Adrenal gland (tissue), 5 donors: ENCODE measurements at regions not wholly inside any gene's neighbourhood (a gene's known extent, or its start where the extent isn't known, plus 50 kb on each side); places are given as distances from the start of the nearest gene placed in this dataset.

ENCODE experiments used
- POLR2A ChIP-seq, 2 donors: fragments of 450-650 bp; IDR thresholded peaks; one replicate each; pipeline ENCODE4 v1.6.1; 2017; ENCODE audit warnings: antibody characterized with exemption in 2 of 2, mild to moderate bottlenecking in 2 of 2, moderate library complexity in 1 of 2
- TF ChIP-seq, protein P1 (sequence below), 6 experiments: fragments of 450-650 bp in 4 of 6; fragments of 200-600 bp in 2 of 6; sonication (generic) in 1 of 6; IDR thresholded peaks; 1 replicate in 5 of 6; 2 replicates in 1 of 6; pipeline versions ENCODE4 v1.5.1 to v1.8.0; 2016 to 2021; ENCODE audit warnings: antibody characterized with exemption in 6 of 6, mild to moderate bottlenecking in 2 of 6, moderate library complexity in 1 of 6
- donor health status: DM: no; HTN: no; CAD: no.

DNA sequence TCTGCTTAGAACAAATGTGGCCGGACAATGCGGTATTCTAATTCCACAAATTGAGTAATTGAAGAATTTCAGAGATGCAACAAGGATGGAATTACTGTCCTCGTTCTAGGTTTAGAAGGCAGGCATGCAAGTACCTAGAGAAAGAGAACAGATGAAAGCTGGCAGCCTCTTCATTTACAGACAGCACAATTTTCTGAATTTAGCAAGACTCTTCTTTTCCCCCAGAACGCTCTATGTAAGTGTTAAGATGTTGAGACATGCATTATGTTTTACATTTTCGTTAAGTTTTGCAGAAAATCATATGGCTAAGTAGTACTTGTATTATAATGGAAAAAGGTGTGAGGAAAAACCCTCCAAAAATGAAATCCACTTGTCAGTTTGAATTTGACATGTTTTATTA is 259.5 kb upstream of the ARRDC3 start:
- TF ChIP-seq, protein P1, sequence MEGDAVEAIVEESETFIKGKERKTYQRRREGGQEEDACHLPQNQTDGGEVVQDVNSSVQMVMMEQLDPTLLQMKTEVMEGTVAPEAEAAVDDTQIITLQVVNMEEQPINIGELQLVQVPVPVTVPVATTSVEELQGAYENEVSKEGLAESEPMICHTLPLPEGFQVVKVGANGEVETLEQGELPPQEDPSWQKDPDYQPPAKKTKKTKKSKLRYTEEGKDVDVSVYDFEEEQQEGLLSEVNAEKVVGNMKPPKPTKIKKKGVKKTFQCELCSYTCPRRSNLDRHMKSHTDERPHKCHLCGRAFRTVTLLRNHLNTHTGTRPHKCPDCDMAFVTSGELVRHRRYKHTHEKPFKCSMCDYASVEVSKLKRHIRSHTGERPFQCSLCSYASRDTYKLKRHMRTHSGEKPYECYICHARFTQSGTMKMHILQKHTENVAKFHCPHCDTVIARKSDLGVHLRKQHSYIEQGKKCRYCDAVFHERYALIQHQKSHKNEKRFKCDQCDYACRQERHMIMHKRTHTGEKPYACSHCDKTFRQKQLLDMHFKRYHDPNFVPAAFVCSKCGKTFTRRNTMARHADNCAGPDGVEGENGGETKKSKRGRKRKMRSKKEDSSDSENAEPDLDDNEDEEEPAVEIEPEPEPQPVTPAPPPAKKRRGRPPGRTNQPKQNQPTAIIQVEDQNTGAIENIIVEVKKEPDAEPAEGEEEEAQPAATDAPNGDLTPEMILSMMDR (IDR thresholded peaks at IDR 0.05) = no peak
- TF ChIP-seq POLR2A (IDR thresholded peaks at IDR 0.05) = no peak
